ENCODE measurements at regions not wholly inside any gene's neighbourhood (a gene's known extent, or its start where the extent isn't known, plus 50 kb on each side); places are given as distances from the start of the nearest gene placed in this dataset.

- Histone ChIP-seq H3K27ac (ENCODE audit: low read length) (no peak overlapping the region), H3K4me1 (ENCODE audit: insufficient read depth, low read length) (no peaks in the 10 kb centered on the region), H2AFZ (ENCODE audit: low read depth, low read length) (no peak overlapping the region), H3K9me3 (ENCODE audit: insufficient read depth, low read length, severe bottlenecking) (no peaks in the 10 kb centered on the region), H3K9ac (ENCODE audit: low read depth, low read length) (no peak overlapping the region), H3K4me2 (ENCODE audit: insufficient read depth, low read length) (no peak overlapping the region), H3K79me2 (ENCODE audit: insufficient read depth, low read length) (no peaks in the 10 kb centered on the region), H3K4me3 (ENCODE audit: low read depth in 1 of 2, low read length in 2 of 2) (no peak overlapping the region), H3K36me3 (ENCODE audit: insufficient read depth, low read length) (no peaks in the 10 kb centered on the region), H3K27me3 (ENCODE audit: insufficient read depth, low read length, poor library complexity) (peaks cover 3% of the 10 kb centered on the region), H4K20me1 (ENCODE audit: insufficient read depth, low read length) (no peaks in the 10 kb centered on the region)
- ATAC-seq (ENCODE audit: insufficient read depth, low read depth) (no peak), DNase-seq (no peak)
- TF ChIP-seq EZH2 (IDR thresholded peaks at IDR 0.05; ENCODE audit: borderline replicate concordance, low read depth, low read length, severe bottlenecking) (no peak), CTCF (IDR thresholded peaks at IDR 0.05; ENCODE audit: borderline replicate concordance, extremely low read depth, low read length, poor library complexity, severe bottlenecking) (no peak)
These were observed 505.5 kb upstream of the PODXL start for GRCh38 chr7:132061937-132062336.

- no peaks in the 10 kb centered on the region for H3K4me1 ChIP-seq (ENCODE audit: insufficient read depth, low read length)
- TF ChIP-seq CTCF (IDR thresholded peaks at IDR 0.05; ENCODE audit: borderline replicate concordance, extremely low read depth, low read length, poor library complexity, severe bottlenecking) (no peak), EZH2 (IDR thresholded peaks at IDR 0.05; ENCODE audit: borderline replicate concordance, low read depth, low read length, severe bottlenecking) (no peak)
- no peaks in the 10 kb centered on the region for H4K20me1 ChIP-seq (ENCODE audit: insufficient read depth, low read length)
- no peak overlapping the region for H3K9ac ChIP-seq (ENCODE audit: low read depth, low read length)
- no peak overlapping the region for H3K27ac ChIP-seq (ENCODE audit: low read length)
- H3K36me3 ChIP-seq (ENCODE audit: insufficient read depth, low read length): no peaks in the 10 kb centered on the region
- no peaks in the 10 kb centered on the region for H3K9me3 ChIP-seq (ENCODE audit: insufficient read depth, low read length, severe bottlenecking)
- H2AFZ ChIP-seq (ENCODE audit: low read depth, low read length): no peak overlapping the region
- H3K4me3 ChIP-seq (ENCODE audit: low read depth in 1 of 2, low read length in 2 of 2): no peak overlapping the region
- ATAC-seq (ENCODE audit: insufficient read depth, low read depth) (no peak), DNase-seq (no peak)
- H3K79me2 ChIP-seq (ENCODE audit: insufficient read depth, low read length): no peaks in the 10 kb centered on the region
- H3K4me2 ChIP-seq (ENCODE audit: insufficient read depth, low read length): no peak overlapping the region
- H3K27me3 ChIP-seq (ENCODE audit: insufficient read depth, low read length, poor library complexity): no peaks in the 10 kb centered on the region
These were observed 502.7 kb upstream of the PODXL start for GRCh38 chr7:132059141-132059540.

GRCh38 chr7:132055336-132056120 is 499.1 kb upstream of the PODXL start:
- no peaks in the 10 kb centered on the region for H3K79me2 ChIP-seq (ENCODE audit: insufficient read depth, low read length)
- no peak for TF ChIP-seq EZH2 (IDR thresholded peaks at IDR 0.05; ENCODE audit: borderline replicate concordance, low read depth, low read length, severe bottlenecking)
- TF ChIP-seq CTCF (IDR thresholded peaks at IDR 0.05; ENCODE audit: borderline replicate concordance, extremely low read depth, low read length, poor library complexity, severe bottlenecking): no peak

More at GRCh38 chr7:132055336-132056120, 499.1 kb upstream of the PODXL start:
- no peak for ATAC-seq (ENCODE audit: insufficient read depth, low read depth)
- no peak overlapping the region for H3K9ac ChIP-seq (ENCODE audit: low read depth, low read length)
- no peak overlapping the region for H3K4me3 ChIP-seq (ENCODE audit: low read depth in 1 of 2, low read length in 2 of 2)
- no peaks in the 10 kb centered on the region for H4K20me1 ChIP-seq (ENCODE audit: insufficient read depth, low read length)
- no peaks in the 10 kb centered on the region for H3K27me3 ChIP-seq (ENCODE audit: insufficient read depth, low read length, poor library complexity)
- no peaks in the 10 kb centered on the region for H3K4me1 ChIP-seq (ENCODE audit: insufficient read depth, low read length)
- DNase-seq: no peak
- no peak overlapping the region for H2AFZ ChIP-seq (ENCODE audit: low read depth, low read length)
- H3K4me2 ChIP-seq (ENCODE audit: insufficient read depth, low read length): no peak overlapping the region
- no peak overlapping the region for H3K27ac ChIP-seq (ENCODE audit: low read length)
- H3K9me3 ChIP-seq (ENCODE audit: insufficient read depth, low read length, severe bottlenecking): no peaks in the 10 kb centered on the region
- H3K36me3 ChIP-seq (ENCODE audit: insufficient read depth, low read length): no peaks in the 10 kb centered on the region
